Endothelial cell of umbilical vein (primary cell): ENCODE measurements at regions not wholly inside any gene's neighbourhood (a gene's known extent, or its start where the extent isn't known, plus 50 kb on each side); places are given as distances from the start of the nearest gene placed in this dataset.

Source experiments
- BruUV-seq: library from RNA; stranded (reverse); fragments of 400-500 nt; replicated peaks from 2 replicates; lab custom pipeline; 2021; lab: Mats Ljungman, UMichigan
- CTCF ChIA-PET: fragments of 300-600, 350-600 bp; sonication (Branson Sonifier 250); formaldehyde crosslinking; loops from one replicate; lab custom pipeline; 2021; ENCODE audit warnings: antibody characterized with exemption, inconsistent platforms; lab: Charles Lee
- POLR2A ChIA-PET: fragments of 300-600, 350-600 bp; sonication (Branson Sonifier 250); formaldehyde crosslinking; loops from one replicate; lab custom pipeline; 2021; ENCODE audit warnings: antibody characterized with exemption, inconsistent platforms; lab: Charles Lee
- DNase-seq: peaks from one replicate; pipeline ENCODE4 v3.0.0-alpha.2; 2011; ENCODE audit warnings: low read depth, low spot score
- FAIRE-seq: peaks from 2 replicates; lab custom pipeline; 2011; peaks lifted over from hg19 to GRCh38; lab: Jason Lieb, UNC
- H2AFZ ChIP-seq: 2 replicates; pipeline ENCODE4 v1.6.0; 2012; ENCODE audit warnings: low read depth, low read length, control low read depth, inconsistent platforms
- H3K27ac ChIP-seq: 2 replicates; pipeline ENCODE4 v1.5.1; 2011; ENCODE audit warnings: low read depth, mild to moderate bottlenecking, control low read depth, low read length, moderate library complexity; ENCODE audit not compliant: insufficient read depth
- H3K27me3 ChIP-seq, 2 experiments: 2 replicates each; pipeline versions ENCODE4 v1.6.0 to v1.6.1; 2011; ENCODE audit warnings: low read length in 2 of 2, mixed read lengths in 1 of 2; ENCODE audit not compliant: control insufficient read depth in 2 of 2, insufficient read depth in 2 of 2
- H3K36me3 ChIP-seq, 2 experiments: 2 replicates in 1 of 2; 3 replicates in 1 of 2; pipeline ENCODE4 v1.5.1; 2011; ENCODE audit warnings: low read length in 2 of 2, mild to moderate bottlenecking in 1 of 2, moderate library complexity in 1 of 2; ENCODE audit not compliant: control insufficient read depth in 2 of 2, insufficient read depth in 2 of 2; ENCODE audit errors: extremely low read depth in 1 of 2
- H3K4me1 ChIP-seq: 3 replicates; pipeline ENCODE4 v1.5.1; 2011; ENCODE audit warnings: mild to moderate bottlenecking, low read length; ENCODE audit not compliant: control insufficient read depth, insufficient read depth; ENCODE audit errors: extremely low read depth
- H3K4me2 ChIP-seq: 2 replicates; pipeline ENCODE4 v1.6.1; 2011; ENCODE audit warnings: low read length, control low read depth, mixed read lengths; ENCODE audit not compliant: insufficient read depth
- H3K4me3 ChIP-seq, 3 experiments: fragments of 200-600 bp in 1 of 3; sonication (generic), shearing (Covaris generic) in 1 of 3; replicated peaks in 1 of 3; 2 replicates each; pipeline ENCODE4 v1.5.1; 2011 to 2016; ENCODE audit warnings: control low read depth in 3 of 3, low read length in 3 of 3, mild to moderate bottlenecking in 2 of 3, inconsistent platforms in 1 of 3, low read depth in 1 of 3, moderate library complexity in 1 of 3; ENCODE audit not compliant: insufficient read depth in 1 of 3
- H3K79me2 ChIP-seq: 2 replicates; pipeline ENCODE4 v1.6.0; 2012; ENCODE audit warnings: low read length, inconsistent platforms; ENCODE audit not compliant: control insufficient read depth, insufficient read depth
- H3K9ac ChIP-seq: replicated peaks from 2 replicates; pipeline ENCODE3; 2011; ENCODE audit warnings: low read length, control low read depth; ENCODE audit not compliant: insufficient read depth; ENCODE audit errors: extremely low read depth
- H3K9me1 ChIP-seq: replicated peaks from 3 replicates; pipeline ENCODE4 v1.6.0; 2011; ENCODE audit warnings: mild to moderate bottlenecking, low read length; ENCODE audit not compliant: control insufficient read depth, insufficient read depth; ENCODE audit errors: extremely low read depth
- H3K9me3 ChIP-seq: replicated peaks from 2 replicates; pipeline ENCODE4 v1.5.1; 2012; ENCODE audit warnings: low read length, inconsistent platforms; ENCODE audit not compliant: control insufficient read depth, insufficient read depth
- H4K20me1 ChIP-seq: replicated peaks from 2 replicates; pipeline ENCODE3; 2011; ENCODE audit warnings: mild to moderate bottlenecking, low read length; ENCODE audit not compliant: control insufficient read depth, insufficient read depth; ENCODE audit errors: extremely low read depth
- EZH2 ChIP-seq: IDR thresholded peaks from 2 replicates; pipeline ENCODE4 v1.6.1; 2012; ENCODE audit warnings: borderline replicate concordance, low read depth, mild to moderate bottlenecking, moderate library complexity, low read length, inconsistent platforms; ENCODE audit not compliant: severe bottlenecking
- FOS ChIP-seq: IDR thresholded peaks from 2 replicates; pipeline ENCODE4 v1.6.1; 2011; ENCODE audit warnings: mild to moderate bottlenecking, low read length, moderate library complexity, borderline replicate concordance; ENCODE audit not compliant: insufficient read depth
- GATA2 ChIP-seq: IDR thresholded peaks from 2 replicates; pipeline ENCODE4 v1.7.0; 2011; ENCODE audit warnings: low read depth, mild to moderate bottlenecking, moderate library complexity, mixed read lengths, low read length; ENCODE audit not compliant: insufficient read length, insufficient read depth
- JUN ChIP-seq: IDR thresholded peaks from 2 replicates; pipeline ENCODE4 v1.6.1; 2011; ENCODE audit warnings: borderline replicate concordance, low read depth; ENCODE audit not compliant: insufficient read length, insufficient read depth
- MYC ChIP-seq: IDR thresholded peaks from one replicate; pipeline ENCODE4 v1.6.1; 2011; ENCODE audit warnings: mild to moderate bottlenecking, low read depth, low read length
- POLR2A ChIP-seq: IDR thresholded peaks from 2 replicates; pipeline ENCODE4 v1.6.1; 2012; ENCODE audit warnings: low read depth, mild to moderate bottlenecking, control low read depth, low read length
- POLR2AphosphoS5 ChIP-seq: IDR thresholded peaks from 2 replicates; pipeline ENCODE4 v1.6.1; 2012; ENCODE audit warnings: low read depth, mild to moderate bottlenecking, control low read depth, low read length, moderate library complexity; ENCODE audit not compliant: insufficient read depth
- dilution Hi-C: fragments of 300-500 bp; cut with MboI; formaldehyde crosslinking; loops from one replicate; pipeline ENCODE4 v1.15.0; 2019; ENCODE audit warnings: low sequenced_read_pairs; ENCODE audit not compliant: extremely low pct_ligation_motif_present
- intact Hi-C: fragments of 100-400 bp; cut with micrococcal nuclease; formaldehyde crosslinking; loops from one replicate; pipeline ENCODE4 v1.10.0; 2022
- TF ChIP-seq, protein P1 (sequence below): IDR thresholded peaks from 2 replicates; pipeline ENCODE4 v1.6.1; 2011; ENCODE audit not compliant: insufficient read depth, insufficient read length
- TF ChIP-seq, protein P2 (sequence below), 2 donors: IDR thresholded peaks; 1 replicate in 1 of 2; 2 replicates in 1 of 2; pipeline ENCODE4 v1.5.1; 2011; ENCODE audit warnings: low read length in 2 of 2, mild to moderate bottlenecking in 2 of 2, moderate library complexity in 2 of 2, control low read depth in 1 of 2, inconsistent platforms in 1 of 2, low read depth in 1 of 2; ENCODE audit not compliant: insufficient read depth in 1 of 2; ENCODE audit errors: extremely low read depth in 1 of 2

DNA sequence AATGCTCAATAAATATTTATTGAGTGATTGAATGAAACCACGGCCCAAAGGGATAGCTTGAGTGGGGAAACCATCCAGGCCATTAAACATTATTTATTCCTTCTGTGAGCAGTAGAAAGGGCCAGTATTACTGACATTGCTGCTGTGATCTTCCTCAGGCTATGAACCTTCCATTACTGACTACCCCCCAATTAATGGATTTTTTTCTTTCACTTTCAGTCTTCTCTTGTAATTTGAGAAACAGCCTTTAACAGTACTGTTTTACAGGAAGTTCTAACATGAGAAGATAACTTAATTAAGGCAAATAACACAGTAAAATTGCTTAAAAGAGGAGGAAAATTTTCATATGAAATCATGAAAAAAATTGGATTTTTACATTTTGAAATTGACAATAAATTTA lies 629.5 kb downstream of the TRHDE start:
- DNase-seq (no peak), FAIRE-seq (no peak)
- no peak overlapping the region for H2AFZ ChIP-seq
- CTCF ChIA-PET = no interaction called here
- POLR2A ChIA-PET = no interaction called here
- no peaks in the 10 kb centered on the region for H4K20me1 ChIP-seq
- H3K4me1 ChIP-seq = no peaks in the 10 kb centered on the region
- BruUV-seq = no TSS peak
- dilution Hi-C loops (no loop called here), intact Hi-C loops (no loop called here)
- TF ChIP-seq JUN (no peak), POLR2A (no peak), MYC (no peak), FOS (no peak), EZH2 (no peak), POLR2AphosphoS5 (no peak), GATA2 (no peak)
- TF ChIP-seq, protein P1, sequence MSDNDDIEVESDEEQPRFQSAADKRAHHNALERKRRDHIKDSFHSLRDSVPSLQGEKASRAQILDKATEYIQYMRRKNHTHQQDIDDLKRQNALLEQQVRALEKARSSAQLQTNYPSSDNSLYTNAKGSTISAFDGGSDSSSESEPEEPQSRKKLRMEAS = no peak
- TF ChIP-seq, protein P2, sequence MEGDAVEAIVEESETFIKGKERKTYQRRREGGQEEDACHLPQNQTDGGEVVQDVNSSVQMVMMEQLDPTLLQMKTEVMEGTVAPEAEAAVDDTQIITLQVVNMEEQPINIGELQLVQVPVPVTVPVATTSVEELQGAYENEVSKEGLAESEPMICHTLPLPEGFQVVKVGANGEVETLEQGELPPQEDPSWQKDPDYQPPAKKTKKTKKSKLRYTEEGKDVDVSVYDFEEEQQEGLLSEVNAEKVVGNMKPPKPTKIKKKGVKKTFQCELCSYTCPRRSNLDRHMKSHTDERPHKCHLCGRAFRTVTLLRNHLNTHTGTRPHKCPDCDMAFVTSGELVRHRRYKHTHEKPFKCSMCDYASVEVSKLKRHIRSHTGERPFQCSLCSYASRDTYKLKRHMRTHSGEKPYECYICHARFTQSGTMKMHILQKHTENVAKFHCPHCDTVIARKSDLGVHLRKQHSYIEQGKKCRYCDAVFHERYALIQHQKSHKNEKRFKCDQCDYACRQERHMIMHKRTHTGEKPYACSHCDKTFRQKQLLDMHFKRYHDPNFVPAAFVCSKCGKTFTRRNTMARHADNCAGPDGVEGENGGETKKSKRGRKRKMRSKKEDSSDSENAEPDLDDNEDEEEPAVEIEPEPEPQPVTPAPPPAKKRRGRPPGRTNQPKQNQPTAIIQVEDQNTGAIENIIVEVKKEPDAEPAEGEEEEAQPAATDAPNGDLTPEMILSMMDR (IDR thresholded peaks at IDR 0.05; ENCODE audit: extremely low read depth in 1 of 2, insufficient read depth in 1 of 2, low read depth in 1 of 2, low read length in 2 of 2) = no peak
- H3K9me1 ChIP-seq = no peaks in the 10 kb centered on the region
- H3K36me3 ChIP-seq = no peaks in the 10 kb centered on the region
- H3K79me2 ChIP-seq = no peaks in the 10 kb centered on the region
- no peaks in the 10 kb centered on the region for H3K27me3 ChIP-seq
- no peak overlapping the region for H3K27ac ChIP-seq
- no peak overlapping the region for H3K9ac ChIP-seq
- no peak overlapping the region for H3K4me2 ChIP-seq
- H3K9me3 ChIP-seq = peaks cover 4% of the 10 kb centered on the region
- H3K4me3 ChIP-seq = no peak overlapping the region
